Astrocyte of the spinal cord (primary cell): ENCODE measurements at regions not wholly inside any gene's neighbourhood (a gene's known extent, or its start where the extent isn't known, plus 50 kb on each side); places are given as distances from the start of the nearest gene placed in this dataset.

Experiments used
- DNase-seq: peaks from one replicate; pipeline ENCODE4 v3.0.0; 2011; ENCODE audit warnings: low read depth, low spot score
- H3K4me3 ChIP-seq: 2 replicates; pipeline ENCODE4 v1.5.1; 2011; ENCODE audit warnings: low read depth, mild to moderate bottlenecking, low read length, moderate library complexity
- CTCF ChIP-seq: IDR thresholded peaks from 2 replicates; pipeline ENCODE4 v1.5.1; 2012; ENCODE audit warnings: low read depth, mild to moderate bottlenecking, low read length, inconsistent platforms
- in situ Hi-C: cut with HindIII; loops from 2 replicates; pipeline ENCODE4 v1.10.0; 2017; ENCODE audit warnings: low sequenced_read_pairs

DNA sequence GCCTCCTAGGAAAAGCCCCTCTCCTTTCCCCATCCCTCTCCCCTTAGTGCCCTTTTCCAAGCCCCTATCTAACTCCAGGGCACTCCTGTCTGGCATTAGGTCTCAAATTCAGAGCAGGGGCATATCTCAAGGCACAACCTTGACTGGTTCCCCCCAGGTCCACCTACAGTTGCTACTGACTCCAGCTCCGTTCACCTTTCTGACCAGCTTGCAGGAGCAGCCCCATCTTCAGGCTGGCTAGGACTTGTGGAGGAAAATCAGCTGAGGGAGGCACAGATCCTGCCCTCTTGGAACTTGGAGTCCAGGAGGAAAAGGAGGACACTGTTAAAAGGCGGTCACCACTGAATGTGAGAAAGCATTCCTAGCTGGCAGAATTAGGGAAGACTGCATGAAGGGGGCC lies 152.4 kb downstream of the ZFP36L2 start:
- no peak overlapping the region for H3K4me3 ChIP-seq

DNA sequence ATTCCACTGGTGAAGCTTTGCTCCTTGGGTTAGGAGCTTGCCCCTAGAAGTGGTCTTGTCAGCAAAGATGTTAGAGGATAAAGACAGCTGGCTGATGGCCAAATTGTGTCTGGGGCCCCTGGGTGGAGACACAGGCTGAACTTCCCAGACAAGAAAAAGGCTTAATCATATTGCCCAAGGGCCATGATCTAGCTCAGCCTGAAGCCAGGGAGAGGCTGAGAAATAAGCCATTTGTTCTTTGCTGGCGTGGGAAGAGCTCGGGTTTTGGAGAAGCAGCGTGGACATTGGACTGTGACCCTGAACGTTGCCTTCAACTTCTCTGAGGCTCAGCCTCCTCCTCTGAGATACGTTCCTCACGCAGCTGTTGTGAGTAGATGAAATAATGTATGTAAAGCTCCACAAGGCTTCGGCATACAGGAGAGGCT lies 153.0 kb downstream of the ZFP36L2 start:
- peak; percentile 70 for DNase-seq
- in situ Hi-C loops: no loop called here

More for the DNA sequence above, 152.4 kb downstream of the ZFP36L2 start:
- no peak for DNase-seq
- TF ChIP-seq CTCF: no peak
- in situ Hi-C loops: no loop called here

DNA sequence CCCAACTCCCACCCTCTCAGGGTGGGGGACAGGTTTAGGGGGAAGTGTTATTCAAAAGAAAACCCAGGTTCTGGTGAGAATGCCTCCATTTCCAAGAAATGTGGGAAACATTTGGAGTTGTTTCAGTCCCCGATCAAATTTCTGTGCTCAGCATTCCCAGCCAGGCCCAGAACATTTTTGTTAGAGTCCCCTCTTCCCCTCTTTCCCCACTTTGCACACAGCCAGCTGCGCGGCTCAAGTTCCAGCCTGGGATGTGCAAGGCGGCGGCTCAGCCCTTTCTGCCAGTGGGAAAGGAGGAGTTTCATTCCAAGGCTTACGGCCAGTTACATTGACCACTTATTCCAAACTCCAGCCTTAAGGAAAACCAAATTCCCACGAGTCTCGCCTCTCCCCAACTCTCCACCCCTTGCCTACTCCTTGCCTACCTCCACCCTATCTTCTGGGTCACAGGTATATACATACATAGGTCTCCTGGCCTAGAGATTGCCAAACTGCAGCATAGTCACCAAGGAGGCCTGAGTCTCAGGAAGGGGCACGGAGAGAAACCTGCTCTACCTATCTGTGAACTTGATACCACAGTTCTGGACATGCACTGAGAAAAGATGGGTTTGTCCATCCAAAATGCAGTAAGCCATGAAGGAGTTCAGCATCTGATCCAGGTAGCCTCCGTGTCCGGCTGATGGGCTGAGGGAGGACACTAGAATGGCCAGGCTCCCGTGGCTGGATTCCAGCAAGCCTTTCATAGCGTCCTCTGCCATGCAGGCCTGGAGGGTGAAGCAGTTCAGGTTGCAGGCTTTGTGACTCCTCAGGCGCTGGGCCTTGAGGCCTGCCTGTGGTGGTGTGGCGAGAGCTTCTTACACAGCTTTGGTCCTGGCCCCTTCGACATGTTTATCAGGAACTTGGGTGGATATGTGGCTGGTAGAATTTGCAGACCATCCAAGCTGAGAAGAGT lies 154.5 kb downstream of the ZFP36L2 start:
- DNase-seq: no peak
- H3K4me3 ChIP-seq: no peak overlapping the region
- no peak for TF ChIP-seq CTCF
- in situ Hi-C loops: no loop called here

More for the DNA sequence above, 153.0 kb downstream of the ZFP36L2 start:
- no peak overlapping the region for H3K4me3 ChIP-seq
- TF ChIP-seq CTCF: no peak

DNA sequence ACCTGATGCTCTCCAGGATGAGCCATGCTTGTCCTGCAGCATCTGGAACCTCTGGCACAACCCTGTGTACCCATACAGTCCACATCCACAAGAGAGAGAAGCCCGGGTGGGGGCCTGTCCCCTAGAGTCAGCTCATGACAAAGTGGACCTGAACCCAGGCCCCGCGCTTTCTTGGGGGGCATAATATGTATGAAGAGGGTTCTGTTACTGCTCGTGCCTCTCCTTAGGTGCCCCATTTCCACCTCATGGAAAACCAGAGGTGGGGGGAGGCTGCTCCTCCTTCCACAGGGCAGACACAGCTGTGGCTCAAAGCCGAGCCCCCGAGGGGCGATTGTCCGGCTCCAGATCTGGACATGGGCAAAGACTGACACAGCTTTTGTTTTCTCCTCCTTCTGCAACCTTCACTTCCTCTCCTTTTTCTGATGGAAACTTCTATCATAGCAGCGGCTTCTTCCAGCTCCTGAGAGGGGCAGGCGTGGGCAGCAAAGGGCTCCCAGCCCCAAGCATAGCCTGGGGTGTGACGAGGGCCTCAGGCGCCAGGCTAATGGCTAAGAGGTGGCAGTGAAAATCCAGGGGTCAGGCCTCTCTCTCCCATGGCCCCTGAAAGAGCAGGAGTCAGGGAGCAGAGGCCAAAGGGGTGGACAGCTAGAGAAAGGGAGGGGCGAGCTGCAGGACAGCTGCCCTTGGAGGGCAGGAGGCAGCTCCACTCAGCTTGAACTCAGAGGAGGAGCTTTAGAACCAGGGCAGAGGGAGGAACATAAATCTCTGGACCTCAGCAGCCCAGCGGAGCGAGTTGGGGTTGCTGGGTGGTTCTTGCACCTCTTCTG lies 155.5 kb downstream of the ZFP36L2 start:
- DNase-seq: no peak
- no peak overlapping the region for H3K4me3 ChIP-seq
- in situ Hi-C loops: no loop called here
- TF ChIP-seq CTCF: no peak

GRCh38 chr2:43070030-43070429 lies 156.4 kb downstream of the ZFP36L2 start:
- in situ Hi-C loops: no loop called here
- TF ChIP-seq CTCF: no peak
- DNase-seq: no peak
- no peak overlapping the region for H3K4me3 ChIP-seq

DNA sequence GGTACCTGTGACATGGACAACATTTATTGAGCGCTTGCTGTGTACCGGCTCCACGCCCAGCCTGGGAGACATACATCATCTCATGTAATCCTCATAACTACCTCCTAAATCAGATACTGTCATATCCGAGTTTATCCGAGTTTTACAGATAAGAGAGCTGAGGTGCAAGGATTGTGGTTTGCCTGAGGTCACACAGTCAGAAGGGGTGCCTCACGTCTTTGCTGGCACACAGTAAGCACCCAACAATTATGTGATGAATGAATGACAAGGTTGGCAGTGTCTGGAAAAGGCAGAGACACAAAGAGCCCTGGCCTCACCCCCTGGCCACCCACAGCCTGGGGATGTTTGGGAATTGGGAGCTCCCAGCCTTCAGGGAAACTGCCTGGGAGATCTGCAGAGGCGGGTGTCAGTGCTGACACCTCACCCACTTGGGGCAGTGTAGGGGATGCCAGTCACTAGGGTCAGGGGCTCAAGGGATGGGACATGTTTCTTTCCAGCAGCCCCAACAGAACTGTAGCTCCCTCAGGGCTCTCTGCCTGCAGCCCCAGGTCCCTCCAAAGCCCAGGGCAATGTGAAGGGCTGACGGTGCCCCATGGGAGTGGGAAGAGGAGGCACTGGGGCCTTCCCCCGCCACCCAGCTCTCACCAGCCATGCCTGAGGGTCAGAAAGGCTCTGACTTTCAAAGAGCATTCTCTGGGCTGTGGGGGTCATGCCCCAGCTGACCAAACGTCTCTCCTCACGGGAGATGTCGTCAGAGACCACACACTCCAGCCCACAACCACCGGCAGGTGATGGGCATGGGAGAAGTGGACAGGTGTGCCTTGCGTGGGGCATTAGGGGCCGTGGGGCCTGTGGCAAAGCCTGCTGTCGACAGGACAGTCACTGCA lies 157.5 kb downstream of the ZFP36L2 start:
- DNase-seq: no peak
- H3K4me3 ChIP-seq: no peak overlapping the region
- in situ Hi-C loops: no loop called here
- TF ChIP-seq CTCF: no peak
